GM06990 (cell line): ENCODE measurements at regions not wholly inside any gene's neighbourhood (a gene's known extent, or its start where the extent isn't known, plus 50 kb on each side); places are given as distances from the start of the nearest gene placed in this dataset.
"Not testable (repeated sequence)": the region's sequence is repeated elsewhere in the genome, so short reads cannot be mapped to it uniquely, and the experiment has no call there.

Experiments used
- DNase-seq: peaks from one replicate; pipeline ENCODE4 v3.0.0-alpha.2; 2011; ENCODE audit not compliant: insufficient read length; ENCODE audit errors: extremely low read depth
- H3K27me3 ChIP-seq: replicated peaks from 2 replicates; pipeline ENCODE4 v1.6.0; 2011; ENCODE audit warnings: low read length; ENCODE audit not compliant: control insufficient read depth, insufficient read depth
- H3K36me3 ChIP-seq: 2 replicates; pipeline ENCODE4 v1.5.1; 2011; ENCODE audit warnings: low read length; ENCODE audit not compliant: control insufficient read depth, insufficient read depth
- H3K4me3 ChIP-seq: replicated peaks from 2 replicates; pipeline ENCODE4 v1.5.1; 2011; ENCODE audit warnings: low read depth, mild to moderate bottlenecking, control low read depth, low read length
- TF ChIP-seq, protein P1 (sequence below): IDR thresholded peaks from 2 replicates; pipeline ENCODE4 v1.5.1; 2011; ENCODE audit warnings: low read length, control low read depth, mild to moderate bottlenecking, inconsistent platforms; ENCODE audit not compliant: insufficient read depth, poor library complexity, severe bottlenecking

DNA sequence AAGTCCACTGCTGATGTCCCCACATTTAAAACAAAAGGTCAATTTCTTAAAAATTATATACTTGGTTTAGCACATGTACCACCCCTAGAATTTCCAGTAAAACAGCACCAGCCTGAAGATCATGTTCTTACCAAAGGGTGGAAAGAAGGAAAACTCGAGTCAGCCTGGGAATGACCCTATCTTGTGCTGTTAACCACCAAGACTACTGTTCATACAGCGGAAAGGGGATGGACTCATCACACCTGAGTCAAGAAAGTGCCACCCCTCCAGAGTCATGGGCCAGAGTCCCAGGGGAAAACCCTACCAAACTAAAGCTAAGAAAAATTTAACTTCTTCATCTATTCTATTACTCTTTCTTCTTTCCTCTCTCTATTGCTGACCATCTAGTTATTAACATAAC, 113.6 kb upstream of the PPM1J start:
- Histone ChIP-seq H3K4me3 (no peak overlapping the region), H3K27me3 (no peaks in the 10 kb centered on the region), H3K36me3 (no peaks in the 10 kb centered on the region)
- TF ChIP-seq, protein P1, sequence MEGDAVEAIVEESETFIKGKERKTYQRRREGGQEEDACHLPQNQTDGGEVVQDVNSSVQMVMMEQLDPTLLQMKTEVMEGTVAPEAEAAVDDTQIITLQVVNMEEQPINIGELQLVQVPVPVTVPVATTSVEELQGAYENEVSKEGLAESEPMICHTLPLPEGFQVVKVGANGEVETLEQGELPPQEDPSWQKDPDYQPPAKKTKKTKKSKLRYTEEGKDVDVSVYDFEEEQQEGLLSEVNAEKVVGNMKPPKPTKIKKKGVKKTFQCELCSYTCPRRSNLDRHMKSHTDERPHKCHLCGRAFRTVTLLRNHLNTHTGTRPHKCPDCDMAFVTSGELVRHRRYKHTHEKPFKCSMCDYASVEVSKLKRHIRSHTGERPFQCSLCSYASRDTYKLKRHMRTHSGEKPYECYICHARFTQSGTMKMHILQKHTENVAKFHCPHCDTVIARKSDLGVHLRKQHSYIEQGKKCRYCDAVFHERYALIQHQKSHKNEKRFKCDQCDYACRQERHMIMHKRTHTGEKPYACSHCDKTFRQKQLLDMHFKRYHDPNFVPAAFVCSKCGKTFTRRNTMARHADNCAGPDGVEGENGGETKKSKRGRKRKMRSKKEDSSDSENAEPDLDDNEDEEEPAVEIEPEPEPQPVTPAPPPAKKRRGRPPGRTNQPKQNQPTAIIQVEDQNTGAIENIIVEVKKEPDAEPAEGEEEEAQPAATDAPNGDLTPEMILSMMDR, result no peak
- DNase-seq, result no peak

DNA sequence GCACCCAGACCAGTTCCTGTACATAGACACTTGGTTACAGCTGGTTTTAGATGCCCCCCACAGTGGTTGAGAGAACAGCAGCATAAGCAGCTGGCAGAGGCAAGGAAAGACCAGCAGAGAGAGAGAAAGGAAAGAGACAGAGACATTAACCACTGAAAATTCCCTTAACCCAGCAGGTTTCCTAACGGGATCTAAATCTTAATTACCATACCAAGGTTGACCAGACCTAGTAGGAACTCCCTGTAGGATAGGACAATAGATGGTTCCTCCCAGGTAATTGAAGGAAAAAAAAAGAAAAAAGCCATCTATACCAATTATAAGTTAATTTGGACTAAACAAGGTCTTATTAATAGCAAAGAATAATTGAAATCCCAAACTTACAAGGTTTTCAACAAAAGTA, 112.3 kb upstream of the PPM1J start:
- H3K27me3 ChIP-seq, H3K36me3 ChIP-seq, H3K4me3 ChIP-seq, DNase-seq: not testable (repeated sequence)

DNA sequence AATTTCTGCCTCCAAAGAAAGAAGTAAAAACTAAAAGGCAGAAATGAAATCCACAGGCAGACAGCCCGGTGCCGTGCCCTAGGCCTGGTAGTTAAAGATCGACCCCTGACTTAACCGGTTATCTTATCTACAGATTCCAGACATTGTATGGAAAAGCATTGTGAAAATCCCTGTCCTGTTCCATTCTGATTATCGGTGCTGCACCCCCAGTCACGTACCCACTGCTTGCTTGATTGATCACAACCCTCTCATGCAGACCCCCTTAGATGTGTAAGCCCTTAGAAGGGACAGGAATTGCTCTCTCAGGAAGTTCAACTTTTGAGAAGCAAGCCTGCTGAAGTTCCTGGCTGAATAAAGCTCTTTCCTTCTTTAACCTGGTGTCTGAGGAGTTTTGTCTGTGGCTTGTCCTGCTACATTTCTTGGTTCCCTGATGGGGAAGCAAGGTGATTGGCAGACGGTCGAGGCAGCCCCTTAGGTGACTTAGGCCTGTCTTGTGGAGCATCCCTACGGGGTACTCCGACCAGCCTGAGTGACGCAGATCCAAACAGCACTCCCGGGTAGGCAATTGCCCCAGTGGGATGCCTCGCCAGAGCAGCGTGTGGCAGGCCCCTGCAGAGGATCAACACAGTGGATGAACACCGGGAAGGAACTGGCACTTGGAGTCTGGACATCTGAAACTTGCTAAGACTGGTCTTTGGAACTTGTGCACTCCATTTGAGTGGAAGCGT, 111.2 kb upstream of the PPM1J start:
- no peak overlapping the region for H3K4me3 ChIP-seq
- TF ChIP-seq, protein P1, result no peak
- no peak for DNase-seq

DNA sequence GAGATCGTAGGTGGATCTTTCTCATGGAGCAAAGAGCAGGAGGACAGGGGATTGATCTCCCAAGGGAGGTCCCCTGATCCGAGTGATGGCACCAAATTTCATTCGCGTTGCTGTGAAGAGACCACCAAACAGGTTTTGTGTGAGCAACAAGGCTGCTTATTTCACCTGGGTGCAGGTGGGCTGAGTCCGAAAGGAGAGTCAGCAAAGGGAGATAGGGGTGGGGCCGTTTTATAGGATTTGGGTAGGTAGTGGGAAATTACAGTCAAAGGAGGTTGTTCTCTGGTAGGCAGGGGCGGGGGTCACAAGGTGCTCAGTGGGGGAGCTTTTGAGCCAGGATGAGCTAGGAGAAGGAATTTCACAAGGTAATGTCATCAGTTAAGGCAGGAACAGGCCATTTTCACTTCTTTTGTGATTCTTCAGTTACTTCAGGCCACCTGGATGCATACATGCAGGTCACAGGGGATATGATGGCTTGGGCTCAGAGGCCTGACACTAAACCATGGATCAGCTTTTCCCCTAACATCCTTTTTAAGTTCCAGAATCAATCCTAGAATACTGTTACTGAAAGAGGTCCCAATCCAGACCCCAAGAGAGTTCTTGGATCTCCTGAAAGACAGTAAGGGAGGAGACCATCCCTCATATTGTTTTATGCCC, 110.6 kb upstream of the PPM1J start:
- not testable (repeated sequence) for H3K36me3 ChIP-seq, H3K27me3 ChIP-seq, DNase-seq, H3K4me3 ChIP-seq

More for the DNA sequence above, 111.2 kb upstream of the PPM1J start:
- no peaks in the 10 kb centered on the region for H3K36me3 ChIP-seq
- no peaks in the 10 kb centered on the region for H3K27me3 ChIP-seq

DNA sequence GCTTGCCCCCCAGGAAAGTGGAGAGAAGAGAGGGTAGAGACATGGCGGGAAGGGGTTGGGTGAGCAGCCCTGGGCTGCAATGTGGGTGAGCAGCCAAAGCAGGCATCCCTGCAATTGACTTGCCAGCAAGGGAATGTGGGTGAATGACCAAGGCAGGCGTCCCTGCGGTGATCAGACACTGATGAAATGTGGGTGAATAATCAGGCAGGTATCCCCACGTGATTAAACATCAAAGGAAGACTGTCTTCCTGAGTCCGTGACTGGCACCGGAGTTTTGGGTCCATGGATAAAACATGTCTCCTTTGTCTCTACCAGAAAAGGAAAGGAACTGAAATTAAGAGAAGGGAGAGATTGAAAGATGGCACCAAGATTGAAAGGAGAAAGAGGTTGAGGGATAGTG, 109.9 kb upstream of the PPM1J start:
- not testable (repeated sequence) for DNase-seq, H3K27me3 ChIP-seq, H3K4me3 ChIP-seq, H3K36me3 ChIP-seq

DNA sequence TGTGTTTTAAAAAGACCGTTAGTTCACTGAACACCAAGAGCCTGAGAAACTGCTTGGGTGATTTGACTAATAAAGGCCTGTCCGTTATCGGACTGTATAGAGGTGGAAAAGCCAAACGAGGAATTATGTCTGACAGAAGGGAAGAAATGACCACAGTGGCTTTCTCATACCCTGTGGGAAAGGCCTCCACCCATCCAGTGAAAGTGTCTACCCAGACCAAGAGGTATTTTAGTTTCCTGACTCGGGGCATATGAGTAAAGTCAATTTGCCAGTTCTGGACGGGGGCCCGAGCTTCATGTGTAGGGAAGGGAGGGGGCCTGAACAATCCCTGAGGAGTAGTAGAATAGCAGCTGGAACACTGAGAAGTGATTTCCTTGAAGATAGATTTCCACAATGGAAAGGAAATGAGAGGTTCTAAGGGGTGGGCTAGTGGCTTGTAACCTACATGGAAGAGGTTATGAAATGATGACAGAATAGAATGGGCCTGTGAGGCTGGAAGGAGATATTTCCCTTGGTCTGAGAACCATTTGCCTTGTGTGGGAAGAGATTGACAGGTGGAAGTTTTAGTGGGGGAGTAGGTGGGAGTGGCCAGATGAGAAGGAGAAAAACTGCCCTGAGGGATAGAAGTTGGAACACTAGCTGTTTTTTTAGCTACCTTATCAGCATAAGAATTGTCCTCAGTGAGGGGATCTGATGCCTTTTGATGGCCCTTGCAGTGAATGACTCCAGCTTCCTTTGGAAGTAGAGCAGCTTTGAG, 106.4 kb upstream of the PPM1J start:
- not testable (repeated sequence) for H3K27me3 ChIP-seq, H3K36me3 ChIP-seq, DNase-seq, H3K4me3 ChIP-seq

DNA sequence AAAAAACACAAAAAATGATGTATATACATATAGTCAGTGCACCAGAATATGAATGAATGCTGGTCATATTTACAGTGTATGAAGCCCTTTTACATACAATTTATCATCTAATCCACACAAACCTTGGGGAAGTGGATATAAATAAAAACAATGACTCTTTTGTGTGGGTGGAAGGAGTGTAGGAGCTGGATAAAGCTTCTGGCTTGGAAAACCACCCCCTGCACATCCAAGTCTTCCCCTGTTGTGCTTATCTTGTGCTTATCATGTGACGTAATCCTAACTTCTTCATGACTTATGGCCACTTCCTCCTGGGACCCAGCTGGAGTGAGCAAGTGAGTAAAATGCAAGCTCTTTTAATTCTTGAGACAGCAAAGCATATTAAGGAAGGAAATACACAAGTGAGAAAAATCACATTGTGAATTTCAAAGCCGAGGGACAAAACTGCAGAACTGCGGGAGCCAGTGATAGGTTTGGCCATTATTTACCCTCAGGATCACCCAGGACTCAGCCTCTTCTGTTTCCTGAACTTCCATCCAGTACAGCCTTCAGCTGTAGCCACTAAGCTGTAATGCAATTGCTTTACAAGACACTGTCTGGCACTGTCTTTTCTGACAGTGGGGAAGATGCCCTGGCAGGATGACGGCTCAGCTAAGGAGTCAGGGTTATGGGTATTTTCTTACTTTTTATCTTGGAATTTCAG, 104.0 kb upstream of the PPM1J start:
- no peaks in the 10 kb centered on the region for H3K27me3 ChIP-seq
- no peaks in the 10 kb centered on the region for H3K36me3 ChIP-seq
- TF ChIP-seq, protein P1, result no peak
- no peak for DNase-seq
- H3K4me3 ChIP-seq, result no peak overlapping the region
